A549 (cell line): ENCODE measurements at regions not wholly inside any gene's neighbourhood (a gene's known extent, or its start where the extent isn't known, plus 50 kb on each side); places are given as distances from the start of the nearest gene placed in this dataset.

ENCODE experiments used
- ATAC-seq, 2 experiments: fragments of 200-7000 bp in 1 of 2; fragments of >200 bp in 1 of 2; cut with Nextera tagmentation in 1 of 2; cut with Tn5 transposase in 1 of 2; 3 replicates each; pipeline versions ENCODE4 v1.8.0 to v1.9.1; 2018 to 2020; ENCODE audit warnings: mild to moderate bottlenecking in 1 of 2, moderate library complexity in 1 of 2
- CTCF ChIA-PET: fragments of 300-600 bp; sonication (Branson Sonifier 250); formaldehyde crosslinking; extraction: SDS; loops from one replicate; lab custom pipeline; 2021; ENCODE audit warnings: antibody characterized with exemption, inconsistent platforms; lab: Yijun Ruan, JAX
- POLR2A ChIA-PET: fragments of 350-600 bp; formaldehyde crosslinking; extraction: SDS; loops from one replicate; lab custom pipeline; 2021; ENCODE audit warnings: antibody characterized with exemption, inconsistent platforms; lab: Yijun Ruan, JAX
- DNase-seq, 2 experiments: peaks; one replicate each; pipeline versions ENCODE4 v3.0.0 to v3.0.0-alpha.2; 2011 to 2016; ENCODE audit warnings: low read depth in 1 of 2, low spot score in 1 of 2
- FAIRE-seq: peaks from 2 replicates; lab custom pipeline; 2011; peaks lifted over from hg19 to GRCh38; lab: Jason Lieb, UNC
- H3K27ac ChIP-seq, 2 experiments: fragments of >200 bp; sonication (Bioruptor Twin); formaldehyde crosslinking; 3 replicates each; pipeline ENCODE4 v1.5.1; 2016 to 2017
- H3K4me1 ChIP-seq: fragments of >200 bp; sonication (Bioruptor Twin); formaldehyde crosslinking; 3 replicates; pipeline ENCODE4 v1.6.1; 2016
- H3K4me2 ChIP-seq: fragments of >200 bp; sonication (Bioruptor Twin); formaldehyde crosslinking; 3 replicates; pipeline ENCODE4 v1.6.1; 2016
- H3K4me3 ChIP-seq: fragments of >200 bp; sonication (Bioruptor Twin); formaldehyde crosslinking; 3 replicates; pipeline ENCODE4 v1.5.1; 2016
- H3K9me3 ChIP-seq: fragments of >200 bp; sonication (Bioruptor Twin); formaldehyde crosslinking; 3 replicates; pipeline ENCODE4 v1.6.1; 2016
- CBX8 ChIP-seq: fragments of 200-600 bp; sonication (generic); IDR thresholded peaks from 2 replicates; pipeline ENCODE4 v1.6.1; 2016
- CHD4 ChIP-seq: fragments of 200-600 bp; sonication (generic); IDR thresholded peaks from 2 replicates; pipeline ENCODE4 v1.6.1; 2016; ENCODE audit warnings: antibody characterized with exemption, mild to moderate bottlenecking, borderline replicate concordance
- CTCF ChIP-seq: fragments of >200 bp; sonication (Bioruptor Twin); formaldehyde crosslinking; IDR thresholded peaks from 3 replicates; pipeline ENCODE4 v1.5.1; 2016
- EHF ChIP-seq: fragments of 250-450 bp; sonication (Bioruptor Pico); IDR thresholded peaks from 2 replicates; pipeline ENCODE4 v1.5.0; 2020; ENCODE audit warnings: mild to moderate bottlenecking
- EHMT2 ChIP-seq: fragments of 200-600 bp; sonication (generic); IDR thresholded peaks from 2 replicates; pipeline ENCODE4 v1.6.1; 2016; ENCODE audit warnings: antibody characterized with exemption, low read depth, mild to moderate bottlenecking, moderate library complexity
- ESRRA ChIP-seq: fragments of 150-350 bp; IDR thresholded peaks from 2 replicates; pipeline ENCODE4 v1.6.1; 2014; ENCODE audit warnings: mild to moderate bottlenecking, low read length, borderline replicate concordance
- FOSB ChIP-seq: fragments of 250-450 bp; sonication (Bioruptor Pico); IDR thresholded peaks from 2 replicates; pipeline ENCODE4 v1.5.0; 2020; ENCODE audit warnings: mild to moderate bottlenecking, moderate library complexity
- FOSL2 ChIP-seq, 2 experiments: fragments of 450-650 bp in 1 of 2; fragments of >200 bp in 1 of 2; sonication (Bioruptor Twin) in 1 of 2; formaldehyde crosslinking; IDR thresholded peaks; 2 replicates each; pipeline versions ENCODE4 v1.5.0 to v1.6.1; 2016 to 2020; ENCODE audit warnings: mild to moderate bottlenecking in 1 of 2, moderate library complexity in 1 of 2
- FOXS1 ChIP-seq: fragments of 250-450 bp; sonication (Bioruptor Pico); IDR thresholded peaks from 2 replicates; pipeline ENCODE4 v1.5.0; 2020; ENCODE audit warnings: mild to moderate bottlenecking, moderate library complexity
- HDAC2 ChIP-seq: fragments of 200-600 bp; sonication (generic); IDR thresholded peaks from 2 replicates; pipeline ENCODE4 v1.6.1; 2016
- HMGXB4 ChIP-seq: fragments of 250-450 bp; sonication (Bioruptor Pico); IDR thresholded peaks from 2 replicates; pipeline ENCODE4 v1.5.0; 2021; ENCODE audit warnings: mild to moderate bottlenecking, moderate library complexity, borderline replicate concordance
- HOXB13 ChIP-seq: fragments of 250-450 bp; sonication (Bioruptor Pico); IDR thresholded peaks from 2 replicates; pipeline ENCODE4 v1.5.0; 2020; ENCODE audit warnings: low read depth, mild to moderate bottlenecking, moderate library complexity
- HOXB5 ChIP-seq: fragments of 250-450 bp; sonication (Bioruptor Pico); IDR thresholded peaks from 2 replicates; pipeline ENCODE4 v1.5.0; 2020; ENCODE audit warnings: mild to moderate bottlenecking, moderate library complexity
- JUN ChIP-seq, 2 experiments: fragments of >200 bp; sonication (Bioruptor Twin); formaldehyde crosslinking; IDR thresholded peaks; 2 replicates in 1 of 2; 3 replicates in 1 of 2; pipeline ENCODE4 v1.6.1; 2016 to 2017
- KDM1A ChIP-seq: fragments of 200-600 bp; sonication (generic); IDR thresholded peaks from 2 replicates; pipeline ENCODE4 v1.6.1; 2016; ENCODE audit warnings: low read depth, mild to moderate bottlenecking
- MAFK ChIP-seq: fragments of 450-650 bp; IDR thresholded peaks from 2 replicates; pipeline ENCODE4 v1.6.1; 2014; ENCODE audit not compliant: partially characterized antibody
- NR3C1 ChIP-seq: fragments of >200 bp; sonication (Bioruptor Twin); formaldehyde crosslinking; IDR thresholded peaks from 3 replicates; pipeline ENCODE4 v1.6.1; 2017
- POLR2AphosphoS2 ChIP-seq: conservative IDR thresholded peaks from 2 replicates; pipeline ENCODE4 v1.6.1; 2012; ENCODE audit warnings: low read length, improper control_type of control experiment, inconsistent platforms
- RCOR1 ChIP-seq: fragments of 150-350 bp; IDR thresholded peaks from 2 replicates; pipeline ENCODE4 v1.6.1; 2014; ENCODE audit warnings: antibody characterized with exemption, low read length, low read depth
- RFX5 ChIP-seq: fragments of 450-650 bp; IDR thresholded peaks from 2 replicates; pipeline ENCODE4 v1.7.1; 2014; ENCODE audit warnings: antibody characterized with exemption, mild to moderate bottlenecking, moderate library complexity
- SMC3 ChIP-seq: fragments of >200 bp; sonication (Bioruptor Twin); formaldehyde crosslinking; IDR thresholded peaks from 3 replicates; pipeline ENCODE4 v1.6.1; 2018; ENCODE audit warnings: inconsistent platforms
- TFCP2L1 ChIP-seq: fragments of 250-450 bp; sonication (Bioruptor Pico); IDR thresholded peaks from 2 replicates; pipeline ENCODE4 v1.5.0; 2021; ENCODE audit warnings: mild to moderate bottlenecking
- TP53 ChIP-seq: fragments of 250-450 bp; sonication (Bioruptor Pico); IDR thresholded peaks from 2 replicates; pipeline ENCODE4 v1.5.0; 2021; ENCODE audit warnings: mild to moderate bottlenecking, moderate library complexity
- ZFP36 ChIP-seq: fragments of 450-650 bp; IDR thresholded peaks from 2 replicates; pipeline ENCODE4 v1.6.1; 2014; ENCODE audit warnings: borderline replicate concordance; ENCODE audit not compliant: partially characterized antibody
- ZNF302 ChIP-seq: fragments of 250-450 bp; sonication (Bioruptor Pico); IDR thresholded peaks from 2 replicates; pipeline ENCODE4 v1.9.0; 2021; ENCODE audit warnings: inconsistent platforms, mild to moderate bottlenecking, moderate library complexity
- ZSCAN20 ChIP-seq: fragments of 250-450 bp; sonication (Bioruptor Pico); IDR thresholded peaks from 2 replicates; pipeline ENCODE4 v1.8.0; 2022; ENCODE audit warnings: mild to moderate bottlenecking, moderate library complexity
- WGBS: methylation state at CpG from one replicate; pipeline ENCODE4 v1.1.6; 2017; ENCODE audit errors: missing lambda C conversion rate; 5-methylcytosine and 5-hydroxymethylcytosine counted together
- TF ChIP-seq, protein P1 (sequence below): fragments of >200 bp; sonication (Bioruptor Twin); formaldehyde crosslinking; IDR thresholded peaks from 2 replicates; pipeline ENCODE4 v1.6.1; 2016
- TF ChIP-seq, protein P2 (sequence below): fragments of 200-600 bp; sonication (generic); IDR thresholded peaks from 2 replicates; pipeline ENCODE4 v1.6.1; 2016; ENCODE audit warnings: antibody characterized with exemption, mild to moderate bottlenecking, moderate library complexity

- 1% methylated on average over 2 of the region's 2 CpGs for WGBS
- ChIA-PET CTCF (no interaction called here), POLR2A (no interaction called here)
- Histone ChIP-seq H3K4me3 (no peak overlapping the region), H3K4me2 (peak overlapping the region; percentile 37), H3K9me3 (no peaks in the 10 kb centered on the region), H3K27ac (no peak overlapping the region), H3K4me1 (peaks cover 8% of the 10 kb centered on the region; the same call in 2 of the 3 replicates)
- ATAC-seq, result no peak
- no peak for TF ChIP-seq FOSB
- no peak for TF ChIP-seq ESRRA
- TF ChIP-seq, protein P1, sequence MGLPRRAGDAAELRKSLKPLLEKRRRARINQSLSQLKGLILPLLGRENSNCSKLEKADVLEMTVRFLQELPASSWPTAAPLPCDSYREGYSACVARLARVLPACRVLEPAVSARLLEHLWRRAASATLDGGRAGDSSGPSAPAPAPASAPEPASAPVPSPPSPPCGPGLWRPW, result no peak
- no peak for TF ChIP-seq CTCF
- TF ChIP-seq EHF (CRISPR knock-in tag), result no peak
- TF ChIP-seq POLR2AphosphoS2, result no peak
- no peak for TF ChIP-seq TFCP2L1 (CRISPR knock-in tag)
- no peak for TF ChIP-seq HMGXB4
- TF ChIP-seq HOXB5 (CRISPR knock-in tag), result no peak
- no peak for TF ChIP-seq RFX5
- TF ChIP-seq, protein P2, sequence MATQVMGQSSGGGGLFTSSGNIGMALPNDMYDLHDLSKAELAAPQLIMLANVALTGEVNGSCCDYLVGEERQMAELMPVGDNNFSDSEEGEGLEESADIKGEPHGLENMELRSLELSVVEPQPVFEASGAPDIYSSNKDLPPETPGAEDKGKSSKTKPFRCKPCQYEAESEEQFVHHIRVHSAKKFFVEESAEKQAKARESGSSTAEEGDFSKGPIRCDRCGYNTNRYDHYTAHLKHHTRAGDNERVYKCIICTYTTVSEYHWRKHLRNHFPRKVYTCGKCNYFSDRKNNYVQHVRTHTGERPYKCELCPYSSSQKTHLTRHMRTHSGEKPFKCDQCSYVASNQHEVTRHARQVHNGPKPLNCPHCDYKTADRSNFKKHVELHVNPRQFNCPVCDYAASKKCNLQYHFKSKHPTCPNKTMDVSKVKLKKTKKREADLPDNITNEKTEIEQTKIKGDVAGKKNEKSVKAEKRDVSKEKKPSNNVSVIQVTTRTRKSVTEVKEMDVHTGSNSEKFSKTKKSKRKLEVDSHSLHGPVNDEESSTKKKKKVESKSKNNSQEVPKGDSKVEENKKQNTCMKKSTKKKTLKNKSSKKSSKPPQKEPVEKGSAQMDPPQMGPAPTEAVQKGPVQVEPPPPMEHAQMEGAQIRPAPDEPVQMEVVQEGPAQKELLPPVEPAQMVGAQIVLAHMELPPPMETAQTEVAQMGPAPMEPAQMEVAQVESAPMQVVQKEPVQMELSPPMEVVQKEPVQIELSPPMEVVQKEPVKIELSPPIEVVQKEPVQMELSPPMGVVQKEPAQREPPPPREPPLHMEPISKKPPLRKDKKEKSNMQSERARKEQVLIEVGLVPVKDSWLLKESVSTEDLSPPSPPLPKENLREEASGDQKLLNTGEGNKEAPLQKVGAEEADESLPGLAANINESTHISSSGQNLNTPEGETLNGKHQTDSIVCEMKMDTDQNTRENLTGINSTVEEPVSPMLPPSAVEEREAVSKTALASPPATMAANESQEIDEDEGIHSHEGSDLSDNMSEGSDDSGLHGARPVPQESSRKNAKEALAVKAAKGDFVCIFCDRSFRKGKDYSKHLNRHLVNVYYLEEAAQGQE, result no peak
- TF ChIP-seq TP53 (CRISPR knock-in tag), result no peak
- no peak for FAIRE-seq
- no peak for DNase-seq
Observed at GRCh38 chr1:191495040-191495439, 663.2 kb upstream of the RGS18 start.

GRCh38 chr1:191498318-191498717, 659.9 kb upstream of the RGS18 start:
- H3K27ac ChIP-seq, result no peak overlapping the region
- no peak overlapping the region for H3K4me3 ChIP-seq

DNA sequence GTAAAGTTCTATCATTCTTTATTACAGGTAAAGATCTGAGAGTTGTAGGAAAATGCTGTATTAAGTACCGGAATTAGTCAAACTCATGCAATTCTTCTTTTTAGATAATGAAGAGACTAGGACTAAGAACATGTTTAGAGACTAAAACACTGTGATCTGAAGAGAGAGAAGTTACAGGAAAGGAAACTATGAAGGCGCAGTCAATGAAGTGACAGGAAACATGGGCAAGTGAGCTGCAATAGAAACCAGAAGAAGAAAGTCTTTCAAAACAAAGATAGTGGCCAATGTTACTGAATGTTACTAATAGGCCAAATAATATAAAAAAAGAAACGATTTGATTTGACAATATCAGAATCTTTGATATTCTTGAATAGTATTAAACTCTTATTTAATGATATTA, 659.4 kb upstream of the RGS18 start:
- WGBS, result 62% methylated on average over 3 of the region's 3 CpGs
- DNase-seq (no peak), FAIRE-seq (no peak), ATAC-seq (no peak)
- Histone ChIP-seq H3K4me1 (peaks cover 8% of the 10 kb centered on the region; the same call in 2 of the 3 replicates), H3K27ac (no peak overlapping the region), H3K4me3 (no peak overlapping the region), H3K9me3 (no peaks in the 10 kb centered on the region), H3K4me2 (no peak overlapping the region; the same call in 2 of the 3 replicates)
- CTCF ChIA-PET, result no interaction called here
- POLR2A ChIA-PET, result no interaction called here
- TF ChIP-seq NR3C1, result no peak
- no peak for TF ChIP-seq EHMT2
- no peak for TF ChIP-seq MAFK
- no peak for TF ChIP-seq CBX8
- no peak for TF ChIP-seq HDAC2
- no peak for TF ChIP-seq CHD4
- TF ChIP-seq ZFP36, result no peak
- no peak for TF ChIP-seq JUN (IDR thresholded peaks at IDR 0.05)
- no peak for TF ChIP-seq ZSCAN20 (CRISPR knock-in tag)
- TF ChIP-seq, protein P2, result no peak
- no peak for TF ChIP-seq FOXS1
- TF ChIP-seq SMC3, result no peak
- TF ChIP-seq HOXB13, result no peak

More at GRCh38 chr1:191498318-191498717, 659.9 kb upstream of the RGS18 start:
- no peak for ATAC-seq
- peaks cover 8% of the 10 kb centered on the region; the same call in 2 of the 3 replicates for H3K4me1 ChIP-seq
- no peak for DNase-seq
- FAIRE-seq, result no peak
- H3K9me3 ChIP-seq, result no peaks in the 10 kb centered on the region
- no peak for TF ChIP-seq RCOR1
- no peak for TF ChIP-seq ZNF302 (CRISPR knock-in tag)
- no peak for TF ChIP-seq KDM1A
- TF ChIP-seq FOSL2 (IDR thresholded peaks at IDR 0.05), result 0 out of 2 replicates have a peak, but pooled peaks have one; percentile 19
- no peak for TF ChIP-seq FOSL2 (CRISPR knock-in tag; IDR thresholded peaks at IDR 0.05)
- H3K4me2 ChIP-seq, result no peak overlapping the region; the same call in 2 of the 3 replicates
- CTCF ChIA-PET, result no interaction called here
- POLR2A ChIA-PET, result no interaction called here
